Activated CD8-positive, alpha-beta memory T cell treated with anti-CD3 and anti-CD28 coated beads, Interleukin-2, amount 50 U/mL, for 24 hours (primary cell): ENCODE measurements at regions not wholly inside any gene's neighbourhood (a gene's known extent, or its start where the extent isn't known, plus 50 kb on each side); places are given as distances from the start of the nearest gene placed in this dataset.

ENCODE experiments used
- DNase-seq: peaks from one replicate; pipeline ENCODE4 v3.0.0-alpha.2; 2020; ENCODE audit errors: extremely low read depth

DNA sequence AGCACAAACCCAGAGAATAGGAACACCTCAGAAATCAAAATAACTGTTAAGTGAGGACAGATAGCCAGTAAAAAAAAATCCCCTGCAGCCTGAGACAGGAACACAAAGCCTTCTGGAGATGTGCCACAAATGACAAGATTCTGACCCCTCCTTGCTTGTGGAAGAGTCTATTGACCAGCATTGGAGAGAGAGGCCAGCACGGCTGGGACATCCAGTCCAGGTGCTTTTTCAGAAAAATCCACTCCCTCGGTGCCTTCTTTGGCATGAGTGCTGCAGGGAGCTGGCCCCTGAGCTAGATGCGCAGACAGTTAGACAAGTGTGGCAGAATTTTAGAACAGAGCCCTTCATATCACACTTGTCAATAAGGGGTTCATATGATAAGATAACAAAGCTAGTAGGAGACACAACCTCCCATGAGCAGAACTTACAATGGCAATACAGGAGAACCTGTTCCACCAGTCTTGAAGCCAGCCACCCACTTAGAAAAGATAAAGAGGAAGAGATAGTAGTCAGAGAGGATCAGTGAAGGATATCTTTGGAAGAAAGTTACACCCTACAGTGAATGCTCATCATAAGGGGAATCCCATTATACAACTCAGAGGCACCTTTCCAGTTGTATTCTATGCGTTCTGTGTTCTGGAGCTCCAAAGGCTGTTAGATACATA lies 298.4 kb downstream of the TLE1 start:
- DNase-seq = no peak

DNA sequence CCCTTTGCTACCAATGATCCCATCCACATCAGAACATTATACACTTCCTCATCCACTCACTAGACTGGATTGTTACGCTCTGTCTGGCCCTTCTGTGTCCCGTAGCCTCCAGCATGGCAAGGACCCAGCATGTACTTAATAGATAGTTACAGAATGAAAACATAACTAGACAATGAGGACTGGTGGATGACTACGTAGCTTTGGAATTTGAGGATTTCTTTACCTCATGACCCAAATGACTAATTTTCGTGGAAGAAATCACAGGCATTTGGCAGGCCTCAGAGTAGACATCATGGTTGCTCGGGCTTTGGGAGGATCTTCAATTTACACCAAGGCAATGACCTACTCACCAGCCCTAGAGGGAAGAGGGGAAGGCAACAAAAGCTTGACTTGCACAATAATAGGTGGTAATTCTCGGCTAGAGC lies 299.8 kb downstream of the TLE1 start:
- DNase-seq = no peak

DNA sequence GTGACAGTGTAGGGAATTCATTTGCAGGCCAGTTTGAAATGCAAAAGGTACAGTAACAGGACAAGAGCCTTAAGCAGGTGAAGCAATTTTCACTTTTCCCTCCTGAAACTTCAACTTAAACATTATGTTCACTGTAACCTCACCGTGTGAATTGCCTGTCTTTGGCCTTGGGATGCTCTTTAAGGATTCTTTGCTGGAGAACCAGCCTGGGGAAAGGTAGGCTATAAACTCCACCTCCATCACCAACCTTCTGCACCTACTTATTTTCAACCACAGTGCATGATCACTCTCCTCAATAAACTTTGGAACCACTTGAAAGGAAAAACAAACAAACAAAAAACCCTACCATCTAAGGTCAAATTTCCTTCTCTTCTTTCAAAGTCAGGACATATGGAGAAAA lies 300.5 kb downstream of the TLE1 start:
- no peak for DNase-seq

DNA sequence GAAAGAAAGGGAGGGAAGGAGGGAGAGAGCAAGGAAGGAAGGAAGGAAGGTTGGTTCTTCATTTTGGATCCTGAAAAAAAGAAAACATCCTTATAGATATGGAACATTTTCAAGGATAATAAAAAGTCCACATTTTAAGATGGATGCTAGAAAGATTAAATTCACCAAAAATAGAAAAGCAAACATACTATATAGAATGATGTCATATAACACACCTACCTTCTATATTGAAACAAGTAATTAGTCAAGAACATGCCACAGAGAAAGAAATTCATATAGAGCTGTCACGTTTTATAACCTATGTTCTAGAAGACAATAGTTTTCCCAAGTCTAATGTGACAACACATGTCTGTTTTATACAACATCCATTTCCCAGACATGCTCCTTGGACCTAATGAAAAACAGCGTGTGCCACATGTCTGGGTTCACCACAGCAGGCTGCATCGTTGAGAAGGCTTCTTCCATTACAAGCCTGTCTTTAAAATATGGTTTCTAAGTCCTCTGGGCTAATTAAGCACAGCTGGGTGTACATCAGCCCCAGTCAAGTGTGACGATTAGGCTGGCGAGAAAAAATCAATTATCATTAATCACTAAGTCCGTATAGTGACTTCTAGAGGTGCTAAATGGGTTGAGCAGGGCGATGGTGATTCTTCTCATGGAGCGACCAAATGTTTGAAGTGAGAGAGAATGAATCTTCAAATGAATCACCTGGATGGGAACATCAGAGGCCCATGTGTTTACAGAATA lies 301.8 kb downstream of the TLE1 start:
- no peak for DNase-seq

DNA sequence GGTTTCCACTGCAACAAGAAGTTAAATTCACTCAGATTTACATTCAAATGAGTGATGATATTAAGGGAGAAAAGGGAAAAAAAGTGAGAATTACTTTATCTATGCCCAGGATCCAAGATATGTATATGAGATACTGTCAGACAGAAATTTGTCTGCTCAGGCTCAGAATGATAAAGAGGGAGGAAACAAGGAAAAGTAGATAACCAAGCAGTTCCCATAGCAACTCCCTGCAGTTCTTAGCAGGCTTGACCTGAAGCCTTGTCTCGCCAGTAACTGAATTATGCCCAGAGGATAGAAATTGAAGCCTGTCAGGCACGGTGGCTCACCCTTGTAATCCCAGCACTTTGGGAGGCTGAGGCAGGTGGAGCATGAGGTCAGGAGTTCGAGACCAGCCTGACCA lies 304.4 kb downstream of the TLE1 start:
- no peak for DNase-seq

DNA sequence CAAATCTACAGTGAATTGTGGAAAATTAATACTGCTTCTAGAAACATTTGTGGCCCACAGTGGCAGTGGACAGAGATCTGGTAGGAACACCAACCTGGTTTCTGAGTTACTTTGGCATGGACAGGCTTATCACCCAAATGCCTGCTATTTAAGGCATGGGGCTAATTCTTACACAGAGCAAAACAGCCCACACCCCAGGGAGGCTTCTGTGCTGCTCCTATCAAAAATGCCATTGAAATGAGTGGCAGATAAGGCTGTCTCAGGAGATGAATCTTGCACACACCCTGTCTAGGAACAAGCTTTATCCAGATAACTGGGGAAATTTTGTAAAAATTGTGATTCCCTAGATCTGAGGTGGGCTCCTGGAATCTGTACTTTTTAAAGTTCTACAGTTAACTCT lies 307.1 kb downstream of the TLE1 start:
- no peak for DNase-seq

DNA sequence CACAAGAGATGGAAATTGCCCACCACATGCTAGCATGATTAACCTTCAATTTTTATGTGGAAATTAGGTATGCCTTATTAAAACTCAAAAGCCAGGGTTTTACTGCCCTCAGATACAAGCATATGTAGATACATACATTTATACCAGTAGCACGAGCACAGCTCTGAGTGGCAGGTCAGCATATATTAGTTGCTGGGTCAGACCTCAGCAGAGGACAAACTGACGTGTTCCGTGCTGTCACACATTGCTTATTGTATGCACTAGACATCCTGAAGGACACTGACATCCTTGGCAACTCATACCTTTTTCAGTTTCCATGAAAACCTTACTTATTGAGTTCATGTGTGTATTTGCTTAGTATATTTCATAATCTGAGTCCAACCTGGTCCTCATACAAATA lies 307.7 kb downstream of the TLE1 start:
- no peak for DNase-seq

DNA sequence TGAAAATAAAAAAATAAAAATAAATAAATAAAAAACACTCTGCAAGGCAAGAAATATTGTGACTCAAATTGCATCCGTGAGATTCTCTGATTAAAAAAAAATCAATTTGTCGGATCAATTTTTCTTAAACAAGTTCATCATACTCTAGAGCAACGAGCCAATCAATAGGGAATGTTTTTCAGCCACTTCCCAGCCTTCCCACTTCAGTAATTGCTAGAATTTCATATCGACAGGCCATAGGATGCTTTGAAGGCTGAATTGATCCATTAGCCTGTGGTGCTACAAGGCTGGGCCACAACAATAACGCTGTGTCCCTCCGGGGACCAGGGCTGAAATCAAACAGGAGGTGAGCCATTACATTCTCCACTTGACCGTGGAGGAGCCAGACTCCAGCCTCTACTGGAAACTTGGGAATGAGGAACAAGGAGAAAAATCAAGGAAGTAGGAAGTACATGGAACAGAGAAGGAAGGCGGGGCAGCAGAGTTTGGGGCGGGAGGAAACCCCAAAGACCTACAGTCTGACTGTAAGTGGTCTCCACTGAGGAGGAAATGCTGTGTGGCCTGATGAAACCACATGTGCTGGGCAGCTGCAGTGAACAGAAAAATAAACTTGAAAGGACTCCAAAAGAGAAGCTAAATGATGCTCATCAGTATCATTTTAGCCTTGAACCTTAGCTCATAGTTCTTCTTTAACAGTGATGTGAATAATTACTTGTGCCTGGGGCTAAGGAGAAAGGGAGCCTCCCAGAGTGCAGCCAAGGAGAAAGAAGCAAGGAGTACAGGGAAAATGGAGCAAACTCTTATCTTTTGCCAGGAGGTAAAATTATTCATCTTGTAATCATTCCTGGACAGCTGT lies 308.6 kb downstream of the TLE1 start:
- DNase-seq = no peak

DNA sequence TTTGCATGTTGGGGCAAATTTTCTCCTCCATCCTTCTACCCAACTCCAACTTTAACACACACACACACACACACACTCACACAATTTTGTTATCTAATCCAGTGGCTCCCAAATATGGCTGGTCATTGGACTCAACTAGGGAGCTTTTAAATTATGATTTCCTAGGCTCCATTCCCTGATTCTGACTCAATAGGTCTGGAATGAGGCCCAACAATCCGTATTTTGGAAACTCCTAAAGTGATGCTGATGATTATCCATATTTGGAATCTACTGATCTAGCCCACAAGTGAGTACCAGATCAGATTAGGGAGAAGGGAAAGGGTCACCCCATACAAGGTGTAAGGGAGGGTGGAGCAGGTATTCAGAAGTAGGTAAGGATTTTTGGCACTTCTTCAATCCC lies 309.7 kb downstream of the TLE1 start:
- no peak for DNase-seq

DNA sequence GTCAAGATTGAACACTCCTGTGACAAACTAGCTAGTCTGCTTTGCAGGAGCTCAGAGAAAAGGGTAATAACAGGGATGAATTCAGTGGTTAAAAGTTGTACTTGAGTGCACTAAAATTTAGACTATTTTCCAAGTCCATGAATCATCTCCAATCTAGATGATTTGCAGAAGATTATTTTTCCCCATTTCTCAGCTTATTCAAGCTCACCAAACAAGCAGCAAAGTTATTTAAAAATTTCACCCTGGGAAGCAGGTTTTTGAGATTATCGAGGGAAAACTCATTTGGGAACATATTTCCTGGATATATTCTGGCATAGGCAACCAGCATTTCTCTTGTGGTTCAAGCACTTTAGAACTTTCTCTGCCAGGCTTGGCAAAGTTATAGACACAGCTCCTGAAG lies 311.4 kb downstream of the TLE1 start:
- no peak for DNase-seq

DNA sequence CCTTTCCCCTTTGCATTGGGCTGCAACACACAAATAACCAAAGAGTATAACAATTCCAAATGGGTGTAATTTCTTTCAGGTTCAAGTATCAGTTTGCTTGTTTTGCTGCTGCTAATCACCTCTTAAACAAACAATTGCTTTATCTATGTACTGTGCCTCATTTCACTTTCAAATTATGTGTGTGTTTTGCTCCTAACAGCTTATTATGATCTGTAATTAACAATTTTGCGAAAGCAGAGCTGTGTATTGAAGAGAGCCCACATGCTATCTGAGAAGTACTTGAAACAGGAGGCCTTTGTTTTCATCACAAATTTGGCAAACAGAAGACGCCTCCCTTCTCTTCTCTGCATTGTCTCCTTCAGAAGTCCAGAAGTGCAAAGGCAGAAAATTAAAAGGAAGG lies 312.0 kb downstream of the TLE1 start:
- DNase-seq = no peak

DNA sequence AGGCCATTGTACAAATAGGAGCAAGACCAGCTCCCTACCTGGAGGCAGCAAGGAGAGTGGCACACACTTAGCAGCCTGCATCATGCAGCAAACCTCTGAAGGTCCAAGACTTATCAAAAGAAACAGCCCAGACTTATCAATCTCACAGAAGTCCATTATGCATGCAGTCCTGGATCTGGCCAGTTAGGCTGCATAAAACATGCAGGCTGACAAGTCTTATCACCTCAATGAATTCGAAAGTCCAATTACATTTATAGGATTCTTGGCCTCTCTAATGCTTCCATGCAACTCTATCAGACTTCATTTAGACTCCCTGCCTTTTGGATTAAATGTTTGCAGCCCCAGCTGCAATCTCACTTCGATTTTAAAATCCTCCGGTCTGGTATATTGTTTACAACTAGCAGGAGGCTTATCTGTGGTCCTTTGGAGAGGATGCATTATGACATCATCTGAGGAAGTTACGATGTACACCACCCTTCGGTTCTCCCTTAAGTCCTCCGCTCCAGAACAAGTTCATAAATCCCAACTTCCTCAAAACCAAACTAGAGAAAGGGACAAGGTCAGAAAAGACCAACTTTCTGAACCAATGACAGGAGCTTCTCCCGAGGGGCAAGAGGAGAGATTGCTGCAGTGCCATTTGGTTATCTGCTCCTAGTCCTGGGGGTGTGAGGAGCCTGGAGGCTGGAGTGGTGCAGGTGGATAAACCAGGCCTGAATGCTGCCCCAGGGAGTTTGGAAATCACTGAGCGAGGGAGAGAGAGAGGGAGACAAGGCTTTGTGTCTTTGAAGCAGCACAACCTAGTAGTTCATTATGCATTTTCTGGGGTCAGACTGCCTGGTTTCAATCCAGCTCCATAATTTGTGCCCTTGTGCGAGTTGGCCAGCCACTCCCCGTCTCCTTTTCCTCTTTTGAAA lies 313.9 kb downstream of the TLE1 start:
- DNase-seq = no peak

DNA sequence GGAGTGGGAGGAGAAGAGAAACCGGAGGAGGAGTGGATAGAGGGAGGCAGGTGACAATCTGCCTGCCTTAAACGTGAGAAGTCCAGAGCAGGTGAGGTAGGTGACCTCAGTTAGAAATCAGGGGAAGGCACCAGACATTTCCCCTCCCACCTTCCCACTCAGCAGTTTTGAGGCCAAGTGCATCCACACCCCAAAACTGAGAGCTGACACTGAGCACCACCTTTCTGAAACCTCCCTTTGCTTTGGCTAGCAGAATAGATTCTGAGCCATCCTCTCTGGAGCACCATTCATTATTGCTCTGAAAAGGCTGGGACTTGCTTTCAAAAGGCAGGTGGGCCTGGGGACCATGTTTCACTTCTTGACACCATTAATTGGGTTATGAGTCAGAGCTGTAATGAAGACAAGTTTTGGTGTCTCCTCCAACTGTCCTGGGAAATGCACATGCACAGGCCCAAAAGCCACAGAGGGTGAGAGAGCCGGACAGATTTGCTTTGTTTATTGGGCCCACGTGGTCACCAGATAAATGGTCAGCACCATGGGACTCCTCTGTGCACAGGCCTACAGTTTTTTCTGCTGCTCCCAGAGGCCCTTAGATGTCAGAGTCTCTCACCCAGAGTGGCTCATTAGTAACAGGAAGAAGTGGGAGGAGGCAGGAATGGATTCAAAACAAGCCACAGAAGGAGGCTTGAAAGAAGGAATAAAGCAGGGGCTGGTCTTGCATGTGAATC lies 314.7 kb downstream of the TLE1 start:
- DNase-seq = no peak

DNA sequence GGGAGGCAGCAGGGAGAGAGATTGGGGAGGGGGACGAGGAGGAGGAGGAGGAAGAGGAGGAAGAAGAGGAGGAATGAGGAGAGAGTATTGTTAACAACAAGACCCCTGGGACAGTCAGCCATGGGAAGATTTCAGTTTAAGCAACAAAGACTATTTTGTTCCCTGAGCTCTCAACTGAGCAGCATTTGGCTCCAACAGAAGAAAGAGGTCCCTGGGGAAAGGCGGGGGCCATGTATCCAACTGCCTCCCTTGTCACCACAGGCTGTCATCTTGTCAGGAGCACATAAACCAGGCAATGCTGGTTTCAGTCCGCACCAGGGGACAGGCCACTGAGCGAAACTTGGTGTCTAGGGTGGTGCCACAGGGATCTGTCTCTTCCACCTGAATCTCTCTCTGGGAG lies 316.1 kb downstream of the TLE1 start:
- DNase-seq = no peak

DNA sequence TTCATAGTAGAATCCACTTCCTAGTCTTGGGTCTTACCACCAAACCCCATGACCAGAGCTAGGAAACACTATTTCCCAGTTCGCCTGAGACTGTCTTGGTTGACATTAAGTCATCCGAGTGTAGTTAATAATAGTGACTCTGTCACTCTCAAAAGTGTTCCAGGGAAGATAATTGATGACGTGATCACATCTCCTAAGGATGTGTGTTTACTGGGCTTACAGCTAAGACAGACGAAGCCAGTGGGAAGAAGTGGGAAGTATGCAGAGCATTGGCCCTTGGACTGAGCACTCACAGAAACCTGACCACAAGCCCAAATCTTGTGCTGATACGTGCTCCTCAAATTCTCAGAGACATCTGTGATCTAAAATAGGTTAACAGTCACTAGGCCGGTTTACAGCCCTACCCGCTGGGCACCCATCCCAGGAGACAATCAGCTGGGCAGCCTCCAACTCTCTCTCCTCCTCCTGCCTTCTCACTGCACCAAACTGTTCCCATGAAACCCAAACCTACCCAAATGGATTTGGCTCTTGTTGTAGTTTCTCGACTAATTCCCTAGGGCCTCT lies 316.6 kb downstream of the TLE1 start:
- DNase-seq = no peak

DNA sequence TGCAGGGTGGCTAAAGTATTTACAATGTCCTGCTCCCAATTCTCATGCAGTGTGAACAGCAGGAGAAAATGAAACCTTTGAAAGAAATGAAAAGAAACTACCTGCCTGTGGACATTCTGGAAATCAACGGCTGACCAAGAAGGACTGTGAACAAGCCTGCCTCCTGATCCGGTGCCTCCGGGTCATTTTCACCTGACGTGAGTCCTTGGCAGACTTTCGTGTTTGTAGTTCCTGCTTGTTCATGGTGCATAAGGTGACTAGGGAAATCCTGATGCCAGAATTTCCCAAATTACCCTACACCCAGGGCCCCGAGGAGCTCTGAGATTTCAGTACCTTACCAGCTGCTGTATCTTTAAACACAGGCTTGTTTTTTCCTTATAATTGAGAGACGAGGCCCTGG lies 317.5 kb downstream of the TLE1 start:
- DNase-seq = no peak

DNA sequence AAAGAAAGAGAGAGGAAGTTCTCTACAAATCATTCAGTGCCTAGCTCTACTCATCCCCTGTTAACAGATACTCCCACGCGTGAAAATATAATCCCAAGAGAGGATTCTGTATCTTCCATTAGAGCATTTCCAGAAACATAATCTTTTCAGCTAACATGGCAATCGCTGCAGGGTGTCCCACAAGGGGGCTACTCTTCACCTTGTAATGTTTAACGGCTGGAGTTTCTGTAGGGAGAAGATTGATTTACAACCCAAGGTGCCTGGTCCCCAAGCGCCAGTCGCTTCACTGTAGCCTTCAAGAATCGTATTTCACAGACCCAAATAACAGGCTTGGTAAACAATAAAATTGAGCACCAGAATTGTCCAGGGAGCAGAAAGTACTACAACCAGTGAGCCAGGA lies 318.7 kb downstream of the TLE1 start:
- no peak for DNase-seq

DNA sequence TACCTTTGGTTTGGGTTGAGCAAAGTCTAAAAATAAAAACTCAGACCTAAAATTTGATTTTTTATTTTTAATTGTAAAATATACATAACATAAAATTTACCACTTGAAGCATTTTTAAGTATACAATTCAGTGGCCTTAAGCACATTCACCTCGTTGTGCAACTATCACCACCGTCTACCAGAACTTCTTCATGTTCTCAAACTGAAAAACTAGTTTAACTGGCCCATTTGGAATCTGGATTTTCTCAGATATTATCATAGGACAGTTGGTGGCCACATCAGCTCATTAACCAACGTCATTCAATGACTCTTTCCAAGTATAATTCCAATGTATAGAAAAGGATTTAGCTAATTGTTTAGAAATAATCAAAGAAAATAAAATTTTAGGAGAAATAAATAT lies 319.3 kb downstream of the TLE1 start:
- no peak for DNase-seq

DNA sequence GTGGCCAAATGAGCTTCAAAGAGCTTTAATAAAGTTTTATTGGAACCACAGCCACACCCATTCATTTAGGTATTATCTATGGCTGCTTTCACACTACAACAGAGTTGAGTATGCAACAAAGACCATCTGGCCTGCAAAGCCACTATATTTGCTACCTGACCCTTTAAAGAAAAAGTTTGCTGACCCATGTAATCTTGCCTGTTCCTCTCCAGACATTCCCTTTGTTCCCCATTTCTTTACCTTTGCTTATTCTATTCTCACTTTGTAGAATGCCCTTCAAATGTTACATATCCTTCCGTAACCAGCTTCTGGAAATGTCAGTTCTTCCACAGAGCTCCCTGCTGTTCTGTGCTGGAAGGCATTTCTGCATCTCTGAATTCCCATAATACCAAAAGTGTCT lies 320.2 kb downstream of the TLE1 start:
- no peak for DNase-seq

DNA sequence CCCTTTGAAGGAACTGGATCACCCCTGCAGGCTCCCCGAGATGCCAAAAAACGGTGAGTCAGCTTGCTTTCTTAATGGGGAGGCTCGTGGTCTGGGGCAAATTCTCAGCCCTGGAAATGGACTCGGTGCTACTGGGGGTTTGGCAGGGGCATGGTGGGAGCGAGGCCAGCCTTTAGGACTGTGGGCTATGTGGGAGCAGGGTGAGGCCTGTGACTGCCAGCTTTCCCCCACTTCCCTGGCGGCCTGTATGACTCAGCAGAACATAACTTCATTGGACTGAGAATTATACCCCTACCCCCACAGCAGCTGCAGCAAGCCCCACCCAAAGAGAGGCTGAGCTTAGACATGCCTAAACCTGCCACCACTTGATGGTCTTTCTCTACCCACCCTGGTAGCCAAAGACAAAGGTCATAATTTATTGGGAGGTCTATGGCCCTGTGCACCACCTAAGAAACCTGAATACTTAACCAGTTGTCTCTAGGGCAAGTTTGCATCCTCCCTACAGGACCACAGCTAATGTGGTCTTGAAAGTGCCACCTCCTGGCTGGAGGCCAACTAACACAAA lies 325.3 kb downstream of the TLE1 start:
- no peak for DNase-seq
